Neutrophil (primary cell): ENCODE measurements at regions not wholly inside any gene's neighbourhood (a gene's known extent, or its start where the extent isn't known, plus 50 kb on each side); places are given as distances from the start of the nearest gene placed in this dataset.

Source experiments
- H3K27ac ChIP-seq: fragments of 200-600 bp; sonication (generic); 2 replicates; pipeline ENCODE4 v1.5.1; 2016; ENCODE audit warnings: mild to moderate bottlenecking, moderate library complexity
- H3K27me3 ChIP-seq: fragments of 200-600 bp; sonication (generic); 2 replicates; pipeline ENCODE4 v1.6.0; 2016; ENCODE audit warnings: mild to moderate bottlenecking
- H3K36me3 ChIP-seq: fragments of 200-600 bp; sonication (generic); 2 replicates; pipeline ENCODE4 v1.5.1; 2017
- H3K4me1 ChIP-seq, 2 experiments: fragments of 200-600 bp in 1 of 2; sonication (generic) in 1 of 2; 1 replicate in 1 of 2; 2 replicates in 1 of 2; pipeline versions ENCODE4 v1.5.1 to v1.6.1; 2013 to 2016; ENCODE audit warnings: low read depth in 1 of 2, low read length in 1 of 2, mild to moderate bottlenecking in 1 of 2, moderate library complexity in 1 of 2; ENCODE audit not compliant: control insufficient read depth in 1 of 2, insufficient read depth in 1 of 2
- H3K4me3 ChIP-seq, 2 experiments: fragments of 200-600 bp in 1 of 2; sonication (generic) in 1 of 2; 1 replicate in 1 of 2; 2 replicates in 1 of 2; pipeline ENCODE4 v1.5.1; 2013 to 2016; ENCODE audit warnings: low read depth in 1 of 2, low read length in 1 of 2, mild to moderate bottlenecking in 1 of 2, moderate library complexity in 1 of 2
- H3K9me3 ChIP-seq: fragments of 200-600 bp; sonication (generic); 2 replicates; pipeline ENCODE4 v1.5.1; 2016
- CTCF ChIP-seq: fragments of 200-600 bp; sonication (generic); IDR thresholded peaks from 2 replicates; pipeline ENCODE4 v1.5.1; 2016; ENCODE audit warnings: antibody characterized with exemption

- H3K27ac ChIP-seq = no peak overlapping the region
Observed at GRCh38 chr12:125461831-125462230, 396.6 kb downstream of the AACS start.

GRCh38 chr12:125463386-125463785 is 398.2 kb downstream of the AACS start:
- no peak overlapping the region for H3K27ac ChIP-seq
- no peaks in the 10 kb centered on the region for H3K4me1 ChIP-seq
- no peak for TF ChIP-seq CTCF
- no peak overlapping the region for H3K4me3 ChIP-seq
- H3K36me3 ChIP-seq = no peaks in the 10 kb centered on the region
- H3K9me3 ChIP-seq = no peaks in the 10 kb centered on the region
- H3K27me3 ChIP-seq = no peaks in the 10 kb centered on the region

More at GRCh38 chr12:125461831-125462230, 396.6 kb downstream of the AACS start:
- Histone ChIP-seq H3K9me3 (no peaks in the 10 kb centered on the region), H3K4me1 (no peaks in the 10 kb centered on the region), H3K36me3 (no peaks in the 10 kb centered on the region), H3K4me3 (no peak overlapping the region), H3K27me3 (no peaks in the 10 kb centered on the region)
- no peak for TF ChIP-seq CTCF

- H3K36me3 ChIP-seq = no peaks in the 10 kb centered on the region
- H3K4me1 ChIP-seq = no peaks in the 10 kb centered on the region
- H3K4me3 ChIP-seq = no peak overlapping the region
- no peak overlapping the region for H3K27ac ChIP-seq
- no peak for TF ChIP-seq CTCF
- no peaks in the 10 kb centered on the region for H3K9me3 ChIP-seq
- no peaks in the 10 kb centered on the region for H3K27me3 ChIP-seq
Observed at GRCh38 chr12:125467363-125467762, 402.1 kb downstream of the AACS start.

- Histone ChIP-seq H3K4me1 (no peaks in the 10 kb centered on the region), H3K36me3 (no peaks in the 10 kb centered on the region), H3K4me3 (no peak overlapping the region), H3K27ac (no peak overlapping the region), H3K27me3 (no peaks in the 10 kb centered on the region), H3K9me3 (no peaks in the 10 kb centered on the region)
- TF ChIP-seq CTCF = no peak
Observed at GRCh38 chr12:125469683-125470082, 404.4 kb downstream of the AACS start.

- no peak for TF ChIP-seq CTCF
- H3K4me3 ChIP-seq = no peak overlapping the region
- H3K27me3 ChIP-seq = no peaks in the 10 kb centered on the region
- no peak overlapping the region for H3K27ac ChIP-seq
- no peaks in the 10 kb centered on the region for H3K4me1 ChIP-seq
- no peaks in the 10 kb centered on the region for H3K36me3 ChIP-seq
- H3K9me3 ChIP-seq = no peaks in the 10 kb centered on the region
Observed at GRCh38 chr12:125470838-125471783, 405.9 kb downstream of the AACS start.
